CD14-positive monocyte (primary cell): ENCODE measurements at regions not wholly inside any gene's neighbourhood (a gene's known extent, or its start where the extent isn't known, plus 50 kb on each side); places are given as distances from the start of the nearest gene placed in this dataset.
A peak's percentile ranks its signal among the peaks of the same experiment; 100 is the strongest.

Experiments
- DNase-seq, 3 donors: peaks; one replicate each; pipeline ENCODE4 v3.0.0-alpha.2; 2011 to 2022
- H2AFZ ChIP-seq: 2 replicates; pipeline ENCODE4 v1.6.0; 2012; ENCODE audit warnings: mild to moderate bottlenecking, low read depth, low read length, inconsistent platforms; ENCODE audit not compliant: insufficient read depth, poor library complexity, severe bottlenecking
- H3K27ac ChIP-seq, 2 donors: 1 replicate in 1 of 2; 2 replicates in 1 of 2; pipeline ENCODE4 v1.5.1; 2012 to 2013; ENCODE audit warnings: low read length in 2 of 2, control low read depth in 1 of 2, inconsistent platforms in 1 of 2, low read depth in 1 of 2, mild to moderate bottlenecking in 1 of 2
- H3K27me3 ChIP-seq, 2 donors: one replicate each; pipeline versions ENCODE4 v1.6.0 to v1.6.1; 2011 to 2013; ENCODE audit warnings: low read length in 2 of 2; ENCODE audit not compliant: control insufficient read depth in 2 of 2, insufficient read depth in 2 of 2
- H3K36me3 ChIP-seq, 2 donors: replicated peaks in 1 of 2; 1 replicate in 1 of 2; 2 replicates in 1 of 2; pipeline versions ENCODE4 v1.5.1 to v1.6.1; 2012 to 2013; ENCODE audit warnings: low read length in 2 of 2, control low read depth in 1 of 2, inconsistent platforms in 1 of 2, mild to moderate bottlenecking in 1 of 2; ENCODE audit not compliant: insufficient read depth in 2 of 2, control insufficient read depth in 1 of 2
- H3K4me1 ChIP-seq, 2 donors: 1 replicate in 1 of 2; 2 replicates in 1 of 2; pipeline versions ENCODE4 v1.5.1 to v1.6.1; 2012 to 2013; ENCODE audit warnings: low read length in 2 of 2, control low read depth in 1 of 2, inconsistent platforms in 1 of 2, mild to moderate bottlenecking in 1 of 2, moderate library complexity in 1 of 2; ENCODE audit not compliant: insufficient read depth in 2 of 2, control insufficient read depth in 1 of 2
- H3K4me2 ChIP-seq: replicated peaks from 2 replicates; pipeline ENCODE3; 2012; ENCODE audit warnings: low read length, moderate library complexity, mild to moderate bottlenecking; ENCODE audit not compliant: poor library complexity, severe bottlenecking; ENCODE audit errors: extremely low read depth
- H3K4me3 ChIP-seq, 3 experiments: fragments of 200-600 bp in 1 of 3; sonication (generic) in 1 of 3; replicated peaks in 1 of 3; 1 replicate in 2 of 3; 2 replicates in 1 of 3; pipeline ENCODE4 v1.5.1; 2011 to 2013; ENCODE audit warnings: low read length in 3 of 3, mild to moderate bottlenecking in 3 of 3, control low read depth in 2 of 3, low read depth in 2 of 3, inconsistent platforms in 1 of 3, moderate library complexity in 1 of 3
- H3K79me2 ChIP-seq: 2 replicates; pipeline ENCODE4 v1.6.0; 2012; ENCODE audit warnings: mild to moderate bottlenecking, control low read depth, inconsistent platforms, low read length, moderate library complexity; ENCODE audit not compliant: insufficient read depth
- H3K9ac ChIP-seq: 2 replicates; pipeline ENCODE4 v1.6.0; 2017; ENCODE audit warnings: low read length, mild to moderate bottlenecking; ENCODE audit not compliant: insufficient read depth, poor library complexity, severe bottlenecking
- H3K9me3 ChIP-seq, 2 donors: replicated peaks in 1 of 2; 1 replicate in 1 of 2; 2 replicates in 1 of 2; pipeline versions ENCODE4 v1.5.1 to v1.6.1; 2012 to 2013; ENCODE audit warnings: low read length in 2 of 2, control low read depth in 1 of 2; ENCODE audit not compliant: control insufficient read depth in 1 of 2, insufficient read depth in 1 of 2
- H4K20me1 ChIP-seq: 2 replicates; pipeline ENCODE4 v1.6.0; 2012; ENCODE audit warnings: mild to moderate bottlenecking, low read length, control low read depth, moderate library complexity; ENCODE audit not compliant: insufficient read depth
- H3K27ac Mint-ChIP-seq, 7 donors: one replicate each; pipeline ENCODE4 v1.8.0; 2020; ENCODE audit warnings: mild to moderate bottlenecking in 7 of 7, mixed read lengths in 7 of 7, moderate library complexity in 6 of 7, inconsistent platforms in 2 of 7
- H3K27me3 Mint-ChIP-seq, 3 donors: one replicate each; pipeline ENCODE4 v1.8.0; 2021 to 2022; ENCODE audit warnings: low read depth in 3 of 3, mild to moderate bottlenecking in 3 of 3, mixed read lengths in 3 of 3, moderate library complexity in 3 of 3, inconsistent platforms in 1 of 3
- H3K36me3 Mint-ChIP-seq, 2 donors: one replicate each; pipeline ENCODE4 v1.8.0; 2020; ENCODE audit warnings: mixed read lengths in 2 of 2, inconsistent platforms in 1 of 2, mild to moderate bottlenecking in 1 of 2
- H3K4me1 Mint-ChIP-seq: one replicate; pipeline ENCODE4 v1.8.0; 2020; ENCODE audit warnings: mild to moderate bottlenecking, mixed read lengths
- H3K4me3 Mint-ChIP-seq, 2 donors: one replicate each; pipeline ENCODE4 v1.8.0; 2020; ENCODE audit warnings: mild to moderate bottlenecking in 2 of 2, mixed read lengths in 2 of 2, moderate library complexity in 1 of 2
- H3K9me3 Mint-ChIP-seq, 7 donors: one replicate each; pipeline ENCODE4 v1.8.0; 2020 to 2022; ENCODE audit warnings: mixed read lengths in 7 of 7, mild to moderate bottlenecking in 6 of 7, moderate library complexity in 6 of 7, inconsistent platforms in 2 of 7
- CTCF ChIP-seq: fragments of 200-600 bp; IDR thresholded peaks from one replicate; pipeline ENCODE4 v1.8.0; 2022; ENCODE audit warnings: antibody characterized with exemption, mild to moderate bottlenecking
- WGBS: methylation state at CpG from one replicate; pipeline ENCODE4 v1.1.5; 2013; ENCODE audit warnings: missing lambda C conversion rate; ENCODE audit not compliant: insufficient coverage; 5-methylcytosine and 5-hydroxymethylcytosine counted together
- intact Hi-C, 2 donors: fragments of 100-400 bp; cut with micrococcal nuclease; formaldehyde crosslinking; loops; one replicate each; pipeline versions ENCODE4 v1.15.0 to v1.15.1; 2023

- Histone ChIP-seq H3K27ac (no peak overlapping the region), H4K20me1 (no peaks in the 10 kb centered on the region), H3K9me3 (peaks cover 0 to 11% of the 10 kb centered on the region in 2 donors), H2AFZ (no peak overlapping the region), H3K79me2 (no peaks in the 10 kb centered on the region), H3K27me3 (no peaks in the 10 kb centered on the region), H3K36me3 (no peaks in the 10 kb centered on the region), H3K4me1 (no peaks in the 10 kb centered on the region), H3K4me3 (no peak overlapping the region), H3K4me2 (no peak overlapping the region), H3K9ac (no peak overlapping the region)
- peaks cover 0 to 6% (median under 1%) of the 10 kb centered on the region in 3 donors for H3K27me3 Mint-ChIP-seq
- intact Hi-C loops, result no loop called here
- no peak overlapping the region for H3K4me3 Mint-ChIP-seq
- H3K9me3 Mint-ChIP-seq, result peaks cover 0 to 13% (median 9%) of the 10 kb centered on the region in 7 donors
- no peak for DNase-seq
- no peaks in the 10 kb centered on the region for H3K4me1 Mint-ChIP-seq
- H3K27ac Mint-ChIP-seq, result no peak overlapping the region
- no CpG with 5 or more reads among the region's 1 CpG for WGBS
- no peaks in the 10 kb centered on the region for H3K36me3 Mint-ChIP-seq
- TF ChIP-seq CTCF, result no peak
Observed at GRCh38 chr6:106870069-106870468, 104.5 kb downstream of the CD24 start.

GRCh38 chr6:106869203-106869602 is 105.3 kb downstream of the CD24 start:
- Histone ChIP-seq H3K27ac (no peak overlapping the region), H3K27me3 (no peaks in the 10 kb centered on the region), H3K4me1 (no peaks in the 10 kb centered on the region), H3K4me2 (no peak overlapping the region), H3K36me3 (no peaks in the 10 kb centered on the region), H3K79me2 (no peaks in the 10 kb centered on the region), H3K9ac (no peak overlapping the region), H4K20me1 (no peaks in the 10 kb centered on the region), H3K4me3 (no peak overlapping the region), H2AFZ (no peak overlapping the region), H3K9me3 (peaks cover 0 to 11% of the 10 kb centered on the region in 2 donors)
- H3K27ac Mint-ChIP-seq, result peak overlapping the region in 1 of 7 donors; percentile 48
- intact Hi-C loops, result no loop called here
- H3K36me3 Mint-ChIP-seq, result no peaks in the 10 kb centered on the region
- H3K4me1 Mint-ChIP-seq, result no peaks in the 10 kb centered on the region
- TF ChIP-seq CTCF, result no peak
- H3K9me3 Mint-ChIP-seq, result peaks cover 2 to 15% (median 9%) of the 10 kb centered on the region in 7 donors
- H3K27me3 Mint-ChIP-seq, result peaks cover 0 to 6% (median 2%) of the 10 kb centered on the region in 3 donors
- no peak for DNase-seq
- WGBS, result 93% methylated on average over 3 of the region's 5 CpGs
- H3K4me3 Mint-ChIP-seq, result no peak overlapping the region
